ENCODE measurements at regions not wholly inside any gene's neighbourhood (a gene's known extent, or its start where the extent isn't known, plus 50 kb on each side); places are given as distances from the start of the nearest gene placed in this dataset.
"Not testable (repeated sequence)": the region's sequence is repeated elsewhere in the genome, so short reads cannot be mapped to it uniquely, and the experiment has no call there.

- DNase-seq: no peak
Measured at GRCh38 chr2:55811048-55811447, 112.5 kb downstream of the EFEMP1 start.

- DNase-seq: no peak
Measured at GRCh38 chr2:55810622-55811020, 113.0 kb downstream of the EFEMP1 start.

- DNase-seq: no peak
Measured at GRCh38 chr2:55809875-55810621, 113.5 kb downstream of the EFEMP1 start.

GRCh38 chr2:55807900-55808299, 114.3 kb upstream of the PNPT1 start:
- DNase-seq: no peak

GRCh38 chr2:55805686-55806085, 112.0 kb upstream of the PNPT1 start:
- DNase-seq: peak in 25 of 51 donors; percentile 3 to 56 (median 26)

- DNase-seq: peak in 28 of 51 donors; percentile 2 to 80 (median 36)
Measured at GRCh38 chr2:55804535-55804934, 110.9 kb upstream of the PNPT1 start.

GRCh38 chr2:55802067-55802466, 108.4 kb upstream of the PNPT1 start:
- DNase-seq: no peak

GRCh38 chr2:55801436-55801835, 107.8 kb upstream of the PNPT1 start:
- DNase-seq: no peak

GRCh38 chr2:55799624-55800023, 106.0 kb upstream of the PNPT1 start:
- not testable (repeated sequence) for DNase-seq

- DNase-seq: no peak
Measured at GRCh38 chr2:55796121-55796520, 102.5 kb upstream of the PNPT1 start.

- not testable (repeated sequence) for DNase-seq
Measured at GRCh38 chr2:55793602-55794001, 100.0 kb upstream of the PNPT1 start.

GRCh38 chr2:55786280-55786679, 92.6 kb upstream of the PNPT1 start:
- no peak for DNase-seq

GRCh38 chr2:55783751-55784150, 90.1 kb upstream of the PNPT1 start:
- not testable (repeated sequence) for DNase-seq

- no peak for DNase-seq
Measured at GRCh38 chr2:55782528-55783173, 89.0 kb upstream of the PNPT1 start.

GRCh38 chr2:55781542-55781941, 87.9 kb upstream of the PNPT1 start:
- no peak for DNase-seq

- no peak for DNase-seq
Measured at GRCh38 chr2:55780697-55781096, 87.1 kb upstream of the PNPT1 start.

- DNase-seq: no peak
Measured at GRCh38 chr2:55779459-55780421, 86.1 kb upstream of the PNPT1 start.

GRCh38 chr2:55776966-55777365, 83.3 kb upstream of the PNPT1 start:
- no peak for DNase-seq

GRCh38 chr2:55776479-55776878, 82.8 kb upstream of the PNPT1 start:
- DNase-seq: no peak

- DNase-seq: no peak
Measured at GRCh38 chr2:55775828-55776227, 82.2 kb upstream of the PNPT1 start.

GRCh38 chr2:55773651-55774050, 80.0 kb upstream of the PNPT1 start:
- not testable (repeated sequence) for DNase-seq
